A549 (cell line): ENCODE measurements at regions not wholly inside any gene's neighbourhood (a gene's known extent, or its start where the extent isn't known, plus 50 kb on each side); places are given as distances from the start of the nearest gene placed in this dataset.

ENCODE experiments used
- ATAC-seq, 2 experiments: fragments of 200-7000 bp in 1 of 2; fragments of >200 bp in 1 of 2; cut with Nextera tagmentation in 1 of 2; cut with Tn5 transposase in 1 of 2; 3 replicates each; pipeline versions ENCODE4 v1.8.0 to v1.9.1; 2018 to 2020; ENCODE audit warnings: mild to moderate bottlenecking in 1 of 2, moderate library complexity in 1 of 2
- CTCF ChIA-PET: fragments of 300-600 bp; sonication (Branson Sonifier 250); formaldehyde crosslinking; extraction: SDS; loops from one replicate; lab custom pipeline; 2021; ENCODE audit warnings: antibody characterized with exemption, inconsistent platforms; lab: Yijun Ruan, JAX
- POLR2A ChIA-PET: fragments of 350-600 bp; formaldehyde crosslinking; extraction: SDS; loops from one replicate; lab custom pipeline; 2021; ENCODE audit warnings: antibody characterized with exemption, inconsistent platforms; lab: Yijun Ruan, JAX
- DNase-seq, 2 experiments: peaks; one replicate each; pipeline versions ENCODE4 v3.0.0 to v3.0.0-alpha.2; 2011 to 2016; ENCODE audit warnings: low read depth in 1 of 2, low spot score in 1 of 2
- FAIRE-seq: peaks from 2 replicates; lab custom pipeline; 2011; peaks lifted over from hg19 to GRCh38; lab: Jason Lieb, UNC
- H3K27ac ChIP-seq, 2 experiments: fragments of >200 bp; sonication (Bioruptor Twin); formaldehyde crosslinking; 3 replicates each; pipeline ENCODE4 v1.5.1; 2016 to 2017
- H3K4me1 ChIP-seq: fragments of >200 bp; sonication (Bioruptor Twin); formaldehyde crosslinking; 3 replicates; pipeline ENCODE4 v1.6.1; 2016
- H3K4me2 ChIP-seq: fragments of >200 bp; sonication (Bioruptor Twin); formaldehyde crosslinking; 3 replicates; pipeline ENCODE4 v1.6.1; 2016
- H3K4me3 ChIP-seq: fragments of >200 bp; sonication (Bioruptor Twin); formaldehyde crosslinking; 3 replicates; pipeline ENCODE4 v1.5.1; 2016
- H3K9me3 ChIP-seq: fragments of >200 bp; sonication (Bioruptor Twin); formaldehyde crosslinking; 3 replicates; pipeline ENCODE4 v1.6.1; 2016
- BHLHE40 ChIP-seq: IDR thresholded peaks from 2 replicates; pipeline ENCODE4 v1.6.1; 2012; ENCODE audit warnings: low read depth, low read length, inconsistent platforms
- CBX2 ChIP-seq: fragments of 200-600 bp; sonication (generic); IDR thresholded peaks from 2 replicates; pipeline ENCODE4 v1.6.1; 2016; ENCODE audit warnings: low read depth, mild to moderate bottlenecking, borderline replicate concordance
- CBX8 ChIP-seq: fragments of 200-600 bp; sonication (generic); IDR thresholded peaks from 2 replicates; pipeline ENCODE4 v1.6.1; 2016
- CHD2 ChIP-seq: fragments of 150-350 bp; IDR thresholded peaks from 2 replicates; pipeline ENCODE4 v1.6.1; 2014; ENCODE audit warnings: low read length; ENCODE audit not compliant: partially characterized antibody
- CHD4 ChIP-seq: fragments of 200-600 bp; sonication (generic); IDR thresholded peaks from 2 replicates; pipeline ENCODE4 v1.6.1; 2016; ENCODE audit warnings: antibody characterized with exemption, mild to moderate bottlenecking, borderline replicate concordance
- CTCF ChIP-seq: fragments of >200 bp; sonication (Bioruptor Twin); formaldehyde crosslinking; IDR thresholded peaks from 3 replicates; pipeline ENCODE4 v1.5.1; 2016
- E2F6 ChIP-seq: IDR thresholded peaks from 2 replicates; pipeline ENCODE4 v1.6.1; 2012; ENCODE audit warnings: low read depth, borderline replicate concordance
- EHMT2 ChIP-seq: fragments of 200-600 bp; sonication (generic); IDR thresholded peaks from 2 replicates; pipeline ENCODE4 v1.6.1; 2016; ENCODE audit warnings: antibody characterized with exemption, low read depth, mild to moderate bottlenecking, moderate library complexity
- EP300 ChIP-seq, 2 experiments: fragments of >200 bp; sonication (Bioruptor Twin); formaldehyde crosslinking; IDR thresholded peaks; 2 replicates in 1 of 2; 3 replicates in 1 of 2; pipeline ENCODE4 v1.6.1; 2016 to 2017
- ESRRA ChIP-seq: fragments of 150-350 bp; IDR thresholded peaks from 2 replicates; pipeline ENCODE4 v1.6.1; 2014; ENCODE audit warnings: mild to moderate bottlenecking, low read length, borderline replicate concordance
- FOSB ChIP-seq: fragments of 250-450 bp; sonication (Bioruptor Pico); IDR thresholded peaks from 2 replicates; pipeline ENCODE4 v1.5.0; 2020; ENCODE audit warnings: mild to moderate bottlenecking, moderate library complexity
- JUN ChIP-seq, 2 experiments: fragments of >200 bp; sonication (Bioruptor Twin); formaldehyde crosslinking; IDR thresholded peaks; 2 replicates in 1 of 2; 3 replicates in 1 of 2; pipeline ENCODE4 v1.6.1; 2016 to 2017
- KDM5A ChIP-seq: fragments of 200-600 bp; sonication (generic); IDR thresholded peaks from 2 replicates; pipeline ENCODE4 v1.6.1; 2016; ENCODE audit warnings: antibody characterized with exemption, mild to moderate bottlenecking
- MAFK ChIP-seq: fragments of 450-650 bp; IDR thresholded peaks from 2 replicates; pipeline ENCODE4 v1.6.1; 2014; ENCODE audit not compliant: partially characterized antibody
- NPAS2 ChIP-seq: fragments of 250-450 bp; sonication (Bioruptor Pico); IDR thresholded peaks from 2 replicates; pipeline ENCODE4 v1.8.0; 2022; ENCODE audit warnings: mild to moderate bottlenecking, moderate library complexity, borderline replicate concordance
- NR3C1 ChIP-seq: fragments of >200 bp; sonication (Bioruptor Twin); formaldehyde crosslinking; IDR thresholded peaks from 3 replicates; pipeline ENCODE4 v1.6.1; 2017
- PHF8 ChIP-seq: fragments of 200-600 bp; sonication (generic); IDR thresholded peaks from 2 replicates; pipeline ENCODE4 v1.6.1; 2016; ENCODE audit warnings: low read depth, mild to moderate bottlenecking, antibody characterized with exemption, moderate library complexity, borderline replicate concordance
- POLR2A ChIP-seq: IDR thresholded peaks from 2 replicates; pipeline ENCODE4 v1.6.1; 2012; ENCODE audit warnings: mild to moderate bottlenecking, low read length
- POLR2AphosphoS2 ChIP-seq: conservative IDR thresholded peaks from 2 replicates; pipeline ENCODE4 v1.6.1; 2012; ENCODE audit warnings: low read length, improper control_type of control experiment, inconsistent platforms
- RARB ChIP-seq: fragments of 250-450 bp; sonication (Bioruptor Pico); IDR thresholded peaks from 2 replicates; pipeline ENCODE4 v1.8.0; 2021; ENCODE audit warnings: mild to moderate bottlenecking, moderate library complexity
- RCOR1 ChIP-seq: fragments of 150-350 bp; IDR thresholded peaks from 2 replicates; pipeline ENCODE4 v1.6.1; 2014; ENCODE audit warnings: antibody characterized with exemption, low read length, low read depth
- SMC3 ChIP-seq: fragments of >200 bp; sonication (Bioruptor Twin); formaldehyde crosslinking; IDR thresholded peaks from 3 replicates; pipeline ENCODE4 v1.6.1; 2018; ENCODE audit warnings: inconsistent platforms
- SREBF2 ChIP-seq: fragments of 450-650 bp; IDR thresholded peaks from 2 replicates; pipeline ENCODE4 v1.6.1; 2014; ENCODE audit warnings: mild to moderate bottlenecking, moderate library complexity
- TFCP2L1 ChIP-seq: fragments of 250-450 bp; sonication (Bioruptor Pico); IDR thresholded peaks from 2 replicates; pipeline ENCODE4 v1.5.0; 2021; ENCODE audit warnings: mild to moderate bottlenecking
- USF2 ChIP-seq: fragments of 450-650 bp; IDR thresholded peaks from 2 replicates; pipeline ENCODE4 v1.6.1; 2014; ENCODE audit warnings: antibody characterized with exemption
- ZFP36 ChIP-seq: fragments of 450-650 bp; IDR thresholded peaks from 2 replicates; pipeline ENCODE4 v1.6.1; 2014; ENCODE audit warnings: borderline replicate concordance; ENCODE audit not compliant: partially characterized antibody
- ZNF302 ChIP-seq: fragments of 250-450 bp; sonication (Bioruptor Pico); IDR thresholded peaks from 2 replicates; pipeline ENCODE4 v1.9.0; 2021; ENCODE audit warnings: inconsistent platforms, mild to moderate bottlenecking, moderate library complexity
- WGBS: methylation state at CpG from one replicate; pipeline ENCODE4 v1.1.6; 2017; ENCODE audit errors: missing lambda C conversion rate; 5-methylcytosine and 5-hydroxymethylcytosine counted together
- TF ChIP-seq, protein P1 (sequence below): fragments of >200 bp; sonication (Bioruptor Twin); formaldehyde crosslinking; IDR thresholded peaks from 3 replicates; pipeline ENCODE4 v1.6.1; 2016
- TF ChIP-seq, protein P2 (sequence below): fragments of >200 bp; sonication (Bioruptor Twin); formaldehyde crosslinking; IDR thresholded peaks from 2 replicates; pipeline ENCODE4 v1.6.1; 2016

GRCh38 chr10:57977262-57977661 lies 290.4 kb downstream of the IPMK start (continued):
- TF ChIP-seq EP300 (IDR thresholded peaks at IDR 0.05) (no peak), FOSB (no peak)

DNA sequence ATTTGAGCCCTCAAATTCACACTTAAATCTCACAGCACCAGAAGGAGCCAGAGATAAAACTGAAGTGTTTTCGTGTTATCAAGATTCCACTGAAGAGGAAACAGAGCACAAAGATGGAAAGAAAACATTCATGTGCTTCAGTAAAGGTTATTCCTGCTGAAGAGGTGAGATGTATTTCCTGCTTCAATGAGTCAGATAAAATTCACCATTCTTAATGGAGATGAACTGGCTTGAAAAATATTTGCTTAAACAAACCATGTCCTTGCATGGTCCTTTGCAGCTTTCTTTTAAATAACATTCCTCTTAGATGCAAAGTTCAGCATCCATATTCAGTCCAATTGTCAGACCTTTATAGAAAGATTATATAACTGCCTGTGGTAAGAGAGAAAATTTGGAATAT lies 294.2 kb downstream of the IPMK start:
- no peak overlapping the region for H3K4me2 ChIP-seq
- ATAC-seq (no peak), DNase-seq (no peak), FAIRE-seq (peak; percentile 43)
- POLR2A ChIA-PET = no interaction called here
- no peaks in the 10 kb centered on the region for H3K9me3 ChIP-seq
- no peak overlapping the region for H3K27ac ChIP-seq
- CTCF ChIA-PET = no interaction called here
- TF ChIP-seq JUN (IDR thresholded peaks at IDR 0.05) (no peak), CHD4 (no peak), POLR2A (no peak), ESRRA (no peak), USF2 (no peak), FOSB (no peak), KDM5A (no peak), SMC3 (no peak), CHD2 (no peak), MAFK (no peak), ZFP36 (no peak), CTCF (no peak)
- TF ChIP-seq, protein P1, sequence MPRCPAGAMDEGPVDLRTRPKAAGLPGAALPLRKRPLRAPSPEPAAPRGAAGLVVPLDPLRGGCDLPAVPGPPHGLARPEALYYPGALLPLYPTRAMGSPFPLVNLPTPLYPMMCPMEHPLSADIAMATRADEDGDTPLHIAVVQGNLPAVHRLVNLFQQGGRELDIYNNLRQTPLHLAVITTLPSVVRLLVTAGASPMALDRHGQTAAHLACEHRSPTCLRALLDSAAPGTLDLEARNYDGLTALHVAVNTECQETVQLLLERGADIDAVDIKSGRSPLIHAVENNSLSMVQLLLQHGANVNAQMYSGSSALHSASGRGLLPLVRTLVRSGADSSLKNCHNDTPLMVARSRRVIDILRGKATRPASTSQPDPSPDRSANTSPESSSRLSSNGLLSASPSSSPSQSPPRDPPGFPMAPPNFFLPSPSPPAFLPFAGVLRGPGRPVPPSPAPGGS = no peak
- TF ChIP-seq, protein P2, sequence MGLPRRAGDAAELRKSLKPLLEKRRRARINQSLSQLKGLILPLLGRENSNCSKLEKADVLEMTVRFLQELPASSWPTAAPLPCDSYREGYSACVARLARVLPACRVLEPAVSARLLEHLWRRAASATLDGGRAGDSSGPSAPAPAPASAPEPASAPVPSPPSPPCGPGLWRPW = no peak
- no peak overlapping the region for H3K4me3 ChIP-seq
- no peaks in the 10 kb centered on the region for H3K4me1 ChIP-seq
- 41% methylated on average over 1 of the region's 1 CpG for WGBS

- ATAC-seq (no peak), FAIRE-seq (no peak), DNase-seq (no peak)
- H3K4me1 ChIP-seq = no peaks in the 10 kb centered on the region
- ChIA-PET CTCF (no interaction called here), POLR2A (no interaction called here)
- WGBS = 91% methylated on average over 2 of the region's 2 CpGs
- H3K9me3 ChIP-seq = no peaks in the 10 kb centered on the region
- H3K27ac ChIP-seq = no peak overlapping the region
- TF ChIP-seq PHF8 = no peak
- TF ChIP-seq RARB (CRISPR knock-in tag) = no peak
- no peak for TF ChIP-seq BHLHE40
- no peak for TF ChIP-seq CBX8
- no peak for TF ChIP-seq POLR2AphosphoS2
- TF ChIP-seq NPAS2 (CRISPR knock-in tag) = no peak
- TF ChIP-seq CHD4 = no peak
- no peak for TF ChIP-seq E2F6
- no peak for TF ChIP-seq ZNF302 (CRISPR knock-in tag)
- TF ChIP-seq EHMT2 = no peak
- TF ChIP-seq NR3C1 = no peak
- TF ChIP-seq CHD2 = no peak
- TF ChIP-seq CBX2 = no peak
- TF ChIP-seq SREBF2 = no peak
- TF ChIP-seq RCOR1 = no peak
- TF ChIP-seq TFCP2L1 (CRISPR knock-in tag) = no peak
- no peak overlapping the region for H3K4me2 ChIP-seq
- no peak overlapping the region for H3K4me3 ChIP-seq
Observed at GRCh38 chr10:57972783-57973182, 294.9 kb downstream of the IPMK start.
